ENCODE measurements at regions not wholly inside any gene's neighbourhood (a gene's known extent, or its start where the extent isn't known, plus 50 kb on each side); places are given as distances from the start of the nearest gene placed in this dataset.

DNA sequence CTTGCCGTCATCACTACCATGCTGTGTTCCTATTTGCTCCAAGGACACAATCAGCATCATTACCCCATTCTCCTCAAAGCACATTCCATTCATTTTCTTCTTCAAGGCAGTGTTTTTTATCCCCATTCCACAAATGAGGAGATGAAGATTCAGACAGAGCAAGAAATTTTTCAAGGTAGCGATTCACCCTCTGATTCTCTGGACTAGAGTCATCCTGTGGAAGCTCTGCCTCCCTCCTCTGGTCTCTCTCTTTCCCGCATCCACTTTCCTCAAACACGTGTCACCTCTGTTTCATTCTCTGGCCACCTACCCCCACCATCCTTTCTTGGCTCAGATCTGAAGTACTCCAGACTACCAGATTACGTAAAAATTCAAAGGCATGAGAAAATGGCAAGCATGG lies 297.9 kb downstream of the SOX11 start:
- no peak for TF ChIP-seq YY1 (IDR thresholded peaks at IDR 0.05; ENCODE audit: insufficient read depth, insufficient read length)
- TF ChIP-seq ZNF274 (IDR thresholded peaks at IDR 0.05; ENCODE audit: low read depth, low read length), result no peak

All from NT2/D1 (cell line).